HG02970 (cell line): ENCODE measurements at regions not wholly inside any gene's neighbourhood (a gene's known extent, or its start where the extent isn't known, plus 50 kb on each side); places are given as distances from the start of the nearest gene placed in this dataset.

Source experiments
- ATAC-seq: cut with Tn5 transposase; IDR thresholded peaks from one replicate; pipeline ENCODE4 v1.9.1; 2021; ENCODE audit warnings: mild to moderate bottlenecking, moderate library complexity, moderate number of reproducible peaks; ENCODE audit not compliant: unreplicated experiment, low FRiP score

DNA sequence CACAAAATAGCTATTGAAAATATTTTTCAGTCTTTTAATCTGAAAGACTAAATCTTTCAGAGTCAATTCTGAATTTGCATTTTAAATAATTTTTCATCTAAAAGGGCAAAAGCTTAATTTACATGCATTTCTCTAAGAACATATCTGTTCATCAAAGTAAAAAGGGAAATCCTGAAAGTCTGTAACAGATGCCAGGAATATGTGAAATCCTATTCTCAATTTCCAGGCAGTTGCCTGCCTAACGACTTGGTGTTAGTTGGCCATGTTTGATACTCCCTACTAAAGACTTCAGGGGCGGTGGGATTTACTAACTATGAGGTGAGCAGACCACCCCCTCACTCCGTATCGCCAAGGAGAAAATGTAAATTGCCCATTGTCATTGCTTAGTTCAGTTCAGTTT is 136.8 kb downstream of the KIT start:
- ATAC-seq, result no peak

DNA sequence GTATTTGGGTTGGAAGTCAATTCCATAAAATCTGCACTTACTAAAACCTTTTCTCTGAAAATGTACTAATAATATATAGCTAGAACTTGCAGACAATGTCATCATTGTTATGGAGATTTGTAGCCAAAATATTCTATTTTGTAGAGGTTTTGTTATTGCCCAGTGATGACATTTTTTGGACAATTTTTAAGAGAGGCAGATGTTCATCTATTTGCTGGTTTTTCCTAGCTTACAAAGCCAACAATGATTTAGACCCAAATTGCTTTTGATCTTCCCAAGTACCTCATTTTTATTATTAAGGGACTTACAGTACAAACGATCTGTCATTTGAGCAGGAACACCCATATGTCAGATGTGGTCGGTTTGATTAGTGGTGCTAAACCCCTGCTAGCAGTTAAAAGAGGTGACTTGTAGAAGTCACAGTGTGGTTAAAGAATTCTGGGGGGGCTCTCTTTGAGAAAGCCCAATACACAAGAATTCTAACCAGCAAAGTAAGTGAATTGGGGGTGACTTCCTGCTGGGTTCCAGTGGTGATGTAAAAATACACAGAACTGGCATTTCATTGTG is 136.2 kb downstream of the KIT start:
- no peak for ATAC-seq
